Heart left ventricle (tissue), 16 donors: ENCODE measurements at regions not wholly inside any gene's neighbourhood (a gene's known extent, or its start where the extent isn't known, plus 50 kb on each side); places are given as distances from the start of the nearest gene placed in this dataset.

ENCODE experiments used
- ATAC-seq, 4 donors: fragments of 200-7000 bp; cut with Tn5 transposase; one replicate each; pipeline ENCODE4 v1.9.1; 2020 to 2022; ENCODE audit warnings: moderate library complexity in 4 of 4, mild to moderate bottlenecking in 3 of 4, moderate number of reproducible peaks in 1 of 4
- DNase-seq, 5 donors: peaks; one replicate each; pipeline ENCODE4 v3.0.0-alpha.2; 2020
- H3K27ac ChIP-seq, 12 donors: fragments of 200-600 bp; sonication (generic) in 4 of 12; one replicate each; pipeline versions ENCODE4 v1.5.0 to v1.8.0; 2016 to 2022; ENCODE audit warnings: mild to moderate bottlenecking in 2 of 12
- H3K27me3 ChIP-seq, 9 donors: fragments of 200-600 bp; sonication (generic) in 2 of 9; one replicate each; pipeline versions ENCODE4 v1.5.1 to v1.8.0; 2016 to 2022; ENCODE audit warnings: mild to moderate bottlenecking in 3 of 9
- H3K36me3 ChIP-seq, 9 donors: fragments of 200-600 bp; sonication (generic) in 2 of 9; one replicate each; pipeline versions ENCODE4 v1.5.0 to v1.8.0; 2018 to 2022; ENCODE audit warnings: mild to moderate bottlenecking in 2 of 9
- H3K4me1 ChIP-seq, 12 donors: fragments of 200-600 bp; sonication (generic) in 4 of 12; one replicate each; pipeline versions ENCODE4 v1.5.0 to v1.8.0; 2016 to 2022; ENCODE audit warnings: mild to moderate bottlenecking in 3 of 12
- H3K4me3 ChIP-seq, 12 donors: fragments of 200-600 bp; sonication (generic) in 4 of 12; one replicate each; pipeline versions ENCODE4 v1.5.0 to v1.8.0; 2017 to 2022; ENCODE audit warnings: mild to moderate bottlenecking in 9 of 12, moderate library complexity in 4 of 12
- H3K9me3 ChIP-seq, 12 donors: fragments of 200-600 bp; sonication (generic) in 4 of 12; one replicate each; pipeline versions ENCODE4 v1.5.0 to v1.8.0; 2016 to 2022; ENCODE audit warnings: mild to moderate bottlenecking in 1 of 12
- CTCF ChIP-seq, 12 donors: fragments of 200-600 bp; sonication (generic) in 4 of 12; IDR thresholded peaks; one replicate each; pipeline versions ENCODE4 v1.5.0 to v1.8.0; 2018 to 2022; ENCODE audit warnings: antibody characterized with exemption in 12 of 12, mild to moderate bottlenecking in 5 of 12
- POLR2A ChIP-seq, 2 donors: fragments of 450-650 bp; IDR thresholded peaks; one replicate each; pipeline ENCODE4 v1.6.1; 2017; ENCODE audit warnings: antibody characterized with exemption in 2 of 2, mild to moderate bottlenecking in 2 of 2, moderate library complexity in 2 of 2
- WGBS, 4 donors: extraction: QIAGEN DNeasy Blood & Tissue Kit in 2 of 4; methylation state at CpG; one replicate each; pipeline versions ENCODE4 v1.1.5 to v1.1.7; 2013 to 2018; 5-methylcytosine and 5-hydroxymethylcytosine counted together
- intact Hi-C, 10 donors: fragments of 100-400 bp; cut with DNase I; formaldehyde crosslinking; loops; one replicate each; pipeline versions ENCODE4 v1.11.1 to v1.14.2; 2022
- donor health status: ischemic (EF 13 %, LVEDD 7.1; RV severe dilation, severe dysfunction).
- donor health status: healthy with polysubstance abuse.
- donor health status: DM: no; HTN: yes; CAD: no.
- donor health status: DM: no; HTN: no; CAD: no.
- donor health status: ischemic (EF 25% LVEDD 6.9; RV normal size, moderate dysfunction).
- donor health status: ischemic (EF 25% LVEDD 5.7; RV mildly dilated, moderate dysfunction).
- donor health status: healthy.
- donor health status: DM: yes; HTN: yes; CAD: no.
- donor health status: ischemic (EF 35%, LVEDD 5.7; RV mildly dilated, moderate dysfunction).
- donor health status: nonischemic (EF 11% LVEDD 7.7; RV severe dilation, severe dysfunction).
- donor health status: DM: yes; HTN: yes; CAD: no.
- donor health status: PGD.
- donor health status: ischemic (EF 29% LVEDD 5.4; RV normal size, mild dysfunction).
- donor health status: nonischemic (EF 23%, LVEDD 6.1; RV moderate dilation, normal function).

DNA sequence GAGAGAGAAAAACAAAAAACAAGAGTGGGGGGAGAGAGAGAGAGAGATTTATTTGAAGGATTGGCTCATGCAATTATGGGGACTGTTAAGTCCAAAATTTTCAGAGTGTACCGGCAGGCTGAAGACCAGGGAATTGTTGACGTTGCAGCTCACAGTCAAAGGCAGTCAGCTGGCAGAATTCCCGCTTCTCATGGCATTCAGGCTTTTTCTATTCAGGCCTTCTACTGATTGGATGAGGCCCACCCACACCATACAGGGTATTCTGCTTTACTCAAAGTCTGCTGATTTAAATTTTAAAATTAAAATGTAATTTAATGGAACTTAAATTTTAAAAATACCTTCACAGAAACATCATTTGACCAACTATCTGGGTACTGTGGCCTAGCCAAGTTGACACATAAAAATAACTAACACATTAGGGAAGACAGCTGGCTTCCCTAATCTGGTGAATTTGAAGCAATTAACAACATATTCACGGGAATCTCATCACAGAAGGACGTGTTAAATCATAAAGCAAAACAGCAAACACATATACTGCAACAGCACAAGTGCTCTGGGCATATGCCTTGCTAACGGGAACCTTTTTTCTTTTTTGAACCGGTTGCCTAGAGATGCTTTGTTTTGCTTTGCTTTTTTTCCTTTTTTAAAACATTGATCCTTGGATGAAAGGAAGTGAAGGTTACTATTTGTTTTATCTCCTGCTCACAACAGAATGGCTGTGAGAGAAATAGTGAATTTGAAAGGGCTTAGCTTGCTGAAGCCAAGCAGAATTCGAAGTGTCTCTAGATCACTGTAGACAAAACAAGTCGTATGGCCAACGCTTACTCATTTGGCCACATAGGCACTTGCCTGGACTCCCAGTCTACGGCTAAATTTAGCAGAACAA, 505.1 kb downstream of the IRS2 start:
- peak in 2 of 5 donors; percentile 23 to 30 for DNase-seq
- Histone ChIP-seq H3K36me3 (no peaks in the 10 kb centered on the region), H3K27me3 (no peaks in the 10 kb centered on the region), H3K4me1 (peaks cover 0 to 10% (median 0%) of the 10 kb centered on the region in 12 donors), H3K9me3 (peaks cover 0 to 5% (median 0%) of the 10 kb centered on the region in 12 donors), H3K4me3 (no peak overlapping the region), H3K27ac (peak overlapping the region in 11 of 12 donors; percentile 15 to 71 (median 61))
- WGBS, 4 donors = 53 to 63% (median 59%) methylated on average over 11 of the region's 11 CpGs
- intact Hi-C loops = no loop called here
- peak; percentile 85 to 94 (median 90) for ATAC-seq
- TF ChIP-seq POLR2A (IDR thresholded peaks at IDR 0.05) (no peak), CTCF (IDR thresholded peaks at IDR 0.05) (no peak)

DNA sequence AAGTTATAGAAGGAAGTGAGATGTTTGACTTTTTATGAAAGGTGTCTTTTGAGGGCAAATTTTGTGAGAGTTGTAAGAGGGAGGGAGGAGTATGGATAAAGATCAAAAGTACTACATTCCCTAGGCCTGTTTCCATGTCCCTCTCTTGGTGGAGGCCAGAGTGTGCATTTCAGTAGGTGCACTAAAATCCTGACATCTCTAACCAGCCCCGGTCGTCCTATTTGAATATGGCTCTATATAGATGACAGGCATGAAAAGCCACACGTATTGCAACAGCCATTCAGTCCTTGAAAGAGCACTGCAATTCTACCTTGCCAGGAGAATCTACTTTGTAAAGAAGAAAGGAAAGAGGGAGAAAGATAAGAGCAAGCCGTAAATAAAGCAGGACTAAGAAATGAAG, 510.1 kb downstream of the IRS2 start:
- 81 to 86% (median 82%) methylated on average over 4 of the region's 4 CpGs for WGBS, 4 donors
- H3K4me3 ChIP-seq = no peak overlapping the region
- peaks cover 0 to 11% (median 3%) of the 10 kb centered on the region in 12 donors for H3K4me1 ChIP-seq
- intact Hi-C loops = no loop called here
- ATAC-seq = no peak
- no peak for DNase-seq
- no peaks in the 10 kb centered on the region for H3K27me3 ChIP-seq
- TF ChIP-seq CTCF (IDR thresholded peaks at IDR 0.05) (no peak), POLR2A (IDR thresholded peaks at IDR 0.05) (no peak)
- H3K27ac ChIP-seq = no peak overlapping the region
- peaks cover 0 to 5% (median 0%) of the 10 kb centered on the region in 12 donors for H3K9me3 ChIP-seq
- no peaks in the 10 kb centered on the region for H3K36me3 ChIP-seq

- no peak for DNase-seq
- H3K4me1 ChIP-seq = peaks cover 0 to 11% (median 3%) of the 10 kb centered on the region in 12 donors
- ATAC-seq = no peak
- no peak overlapping the region for H3K27ac ChIP-seq
- no peaks in the 10 kb centered on the region for H3K36me3 ChIP-seq
- TF ChIP-seq CTCF (IDR thresholded peaks at IDR 0.05) = peak in 1 of 12 donors; percentile 4
- TF ChIP-seq POLR2A (IDR thresholded peaks at IDR 0.05) = no peak
- no peak overlapping the region for H3K4me3 ChIP-seq
- WGBS, 4 donors = 61 to 81% (median 75%) methylated on average over 5 of the region's 5 CpGs
- H3K9me3 ChIP-seq = peaks cover 0 to 3% (median 0%) of the 10 kb centered on the region in 12 donors
- intact Hi-C loops = loop anchor here in 1 of 10 donors (2.0 kb wide), 1 partner anchor 33 kb away; no protein-coding TSS in a partner anchor
- H3K27me3 ChIP-seq = no peaks in the 10 kb centered on the region
Observed at GRCh38 chr13:109275852-109276251, 510.5 kb downstream of the IRS2 start.

- H3K27ac ChIP-seq = peak overlapping the region in 2 of 12 donors; percentile 27 to 59
- no peak for ATAC-seq
- H3K4me3 ChIP-seq = no peak overlapping the region
- WGBS, 4 donors = 68 to 77% (median 73%) methylated on average over 11 of the region's 11 CpGs
- H3K4me1 ChIP-seq = peaks cover 0 to 11% (median 3%) of the 10 kb centered on the region in 12 donors
- H3K27me3 ChIP-seq = no peaks in the 10 kb centered on the region
- TF ChIP-seq POLR2A (IDR thresholded peaks at IDR 0.05) (no peak), CTCF (IDR thresholded peaks at IDR 0.05) (no peak)
- DNase-seq = no peak
- no peaks in the 10 kb centered on the region for H3K36me3 ChIP-seq
- intact Hi-C loops = loop anchor here in 1 of 10 donors (2.0 kb wide), 1 partner anchor 32 kb away; no protein-coding TSS in a partner anchor
- no peaks in the 10 kb centered on the region for H3K9me3 ChIP-seq
Observed at GRCh38 chr13:109275139-109275745, 511.1 kb downstream of the IRS2 start.
